Kidney epithelial cell (primary cell): ENCODE measurements at regions not wholly inside any gene's neighbourhood (a gene's known extent, or its start where the extent isn't known, plus 50 kb on each side); places are given as distances from the start of the nearest gene placed in this dataset.

ENCODE experiments used
- DNase-seq: peaks from one replicate; pipeline ENCODE4 v3.0.0-alpha.2; 2010; ENCODE audit warnings: low read depth
- H3K27me3 ChIP-seq: 2 replicates; pipeline ENCODE4 v1.6.0; 2011; ENCODE audit warnings: low read length; ENCODE audit not compliant: control insufficient read depth, insufficient read depth
- H3K36me3 ChIP-seq: 2 replicates; pipeline ENCODE4 v1.5.1; 2011; ENCODE audit warnings: low read length; ENCODE audit not compliant: control insufficient read depth, insufficient read depth
- H3K4me3 ChIP-seq: 2 replicates; pipeline ENCODE4 v1.5.1; 2011; ENCODE audit warnings: low read depth, mild to moderate bottlenecking, control low read depth, low read length
- CTCF ChIP-seq: IDR thresholded peaks from 2 replicates; pipeline ENCODE4 v1.5.1; 2011; ENCODE audit warnings: mild to moderate bottlenecking, moderate library complexity, low read length, control low read depth, inconsistent platforms; ENCODE audit not compliant: insufficient read depth, poor library complexity, severe bottlenecking

DNA sequence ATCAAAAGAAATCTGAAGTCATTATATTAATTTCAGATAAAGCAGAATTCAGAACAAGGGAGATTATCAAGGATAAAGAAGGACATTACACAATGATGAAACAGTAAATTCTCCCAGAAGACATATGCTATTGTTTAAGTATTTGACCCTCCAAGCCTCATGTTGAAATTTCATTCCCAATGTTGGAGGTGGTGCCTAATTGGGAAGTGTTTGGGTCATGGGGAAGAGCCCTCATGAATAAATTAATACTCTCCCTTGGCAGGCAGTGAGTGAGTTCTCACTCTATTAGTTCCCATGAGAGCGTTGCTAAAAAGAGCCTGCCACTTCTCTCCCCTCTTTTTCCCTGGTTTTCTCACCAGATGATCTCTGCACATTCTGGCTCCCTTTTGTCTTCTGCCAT, 249.9 kb upstream of the GRIA3 start:
- TF ChIP-seq CTCF: no peak
- H3K27me3 ChIP-seq: no peaks in the 10 kb centered on the region
- DNase-seq: no peak

DNA sequence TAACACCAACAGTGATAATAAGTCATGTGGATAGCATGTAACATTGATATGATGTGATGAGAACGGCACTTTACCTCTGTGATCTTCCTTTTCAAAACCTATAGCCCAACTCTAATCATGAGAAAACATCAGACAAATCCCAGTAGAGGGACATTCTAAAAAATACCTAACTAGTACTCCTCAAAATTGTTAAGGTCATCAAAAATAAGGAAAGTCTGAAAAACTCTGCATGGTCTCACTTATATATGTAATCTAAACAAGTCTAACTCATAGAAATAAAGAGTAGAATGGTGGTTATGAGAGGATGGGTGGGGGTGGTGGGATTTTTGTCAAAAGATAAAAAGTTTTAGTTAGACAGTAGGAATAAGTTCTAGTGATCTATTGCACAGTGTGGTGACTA, 243.9 kb upstream of the GRIA3 start:
- TF ChIP-seq CTCF: no peak
- Histone ChIP-seq H3K36me3 (no peaks in the 10 kb centered on the region), H3K27me3 (no peaks in the 10 kb centered on the region), H3K4me3 (no peak overlapping the region)
- DNase-seq: no peak

More for the DNA sequence above, 249.9 kb upstream of the GRIA3 start:
- Histone ChIP-seq H3K4me3 (no peak overlapping the region), H3K36me3 (no peaks in the 10 kb centered on the region)

GRCh38 chrX:122941806-122942205, 242.3 kb upstream of the GRIA3 start:
- no peak for DNase-seq
- Histone ChIP-seq H3K27me3 (no peaks in the 10 kb centered on the region), H3K36me3 (no peaks in the 10 kb centered on the region), H3K4me3 (no peak overlapping the region)
- no peak for TF ChIP-seq CTCF

DNA sequence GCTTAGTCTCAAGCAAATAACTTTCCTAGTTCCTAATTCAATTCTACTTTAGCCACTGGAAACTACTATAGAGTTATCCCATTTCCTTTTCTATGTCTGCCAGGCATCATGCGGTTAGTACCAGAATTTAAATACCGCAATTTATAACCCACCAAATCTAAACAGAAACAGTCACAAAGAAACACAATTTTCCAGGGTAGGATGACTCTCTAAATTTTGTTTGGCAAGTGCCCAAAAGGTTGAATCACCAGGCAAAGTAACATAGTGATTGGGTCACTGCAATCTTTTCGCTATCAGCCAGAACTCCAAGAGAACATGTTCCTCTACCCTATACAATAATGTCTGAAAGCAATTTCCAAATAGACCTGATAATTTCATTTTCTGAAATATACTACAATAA, 240.2 kb upstream of the GRIA3 start:
- DNase-seq: peak; percentile 4
- no peak for TF ChIP-seq CTCF

DNA sequence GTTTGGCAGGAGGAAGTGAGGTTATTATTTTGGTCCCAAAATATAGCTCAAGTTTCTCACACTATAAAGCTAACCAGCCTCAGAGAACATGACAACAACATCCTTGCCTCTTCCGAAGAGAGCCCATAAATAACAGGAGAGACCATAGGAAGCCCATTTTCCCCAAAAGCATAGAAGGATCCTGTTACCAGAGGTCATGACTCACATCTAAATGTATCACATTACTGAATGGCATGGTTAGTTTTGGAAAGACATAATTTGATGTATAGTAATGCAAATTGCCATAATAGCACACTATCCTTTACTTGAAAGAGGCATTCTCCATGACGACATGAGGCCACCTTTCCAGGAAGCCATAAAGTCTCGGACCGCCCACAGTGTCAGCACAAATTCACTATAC, 238.8 kb upstream of the GRIA3 start:
- DNase-seq: no peak
- no peak overlapping the region for H3K4me3 ChIP-seq
- no peak for TF ChIP-seq CTCF
- no peaks in the 10 kb centered on the region for H3K36me3 ChIP-seq
- no peaks in the 10 kb centered on the region for H3K27me3 ChIP-seq

More for the DNA sequence above, 240.2 kb upstream of the GRIA3 start:
- Histone ChIP-seq H3K36me3 (no peaks in the 10 kb centered on the region), H3K27me3 (no peaks in the 10 kb centered on the region), H3K4me3 (no peak overlapping the region)

GRCh38 chrX:122972604-122973003, 211.5 kb upstream of the GRIA3 start:
- H3K36me3 ChIP-seq: no peaks in the 10 kb centered on the region
- no peak for TF ChIP-seq CTCF
- no peak for DNase-seq
- no peaks in the 10 kb centered on the region for H3K27me3 ChIP-seq
- H3K4me3 ChIP-seq: no peak overlapping the region
